ENCODE measurements at regions not wholly inside any gene's neighbourhood (a gene's known extent, or its start where the extent isn't known, plus 50 kb on each side); places are given as distances from the start of the nearest gene placed in this dataset.

DNA sequence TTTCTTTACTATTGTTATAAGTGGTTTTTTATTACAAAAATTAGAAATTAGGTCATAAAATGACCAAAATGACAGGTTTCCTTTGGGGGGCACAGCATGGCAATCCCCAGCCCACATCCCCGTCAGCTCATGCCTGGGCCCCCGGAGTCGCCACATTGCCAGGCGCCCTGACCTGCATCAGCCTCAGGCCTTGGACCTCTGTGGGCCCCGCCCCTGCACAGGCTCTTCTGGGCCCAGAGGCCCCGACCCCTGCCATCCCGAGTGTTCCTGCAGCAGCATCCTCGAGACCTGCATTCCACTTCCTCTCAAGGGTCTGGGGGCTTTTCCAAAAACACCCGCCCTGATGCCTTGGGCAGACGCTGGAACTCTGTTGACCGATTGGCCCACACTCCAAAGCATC, 391.1 kb upstream of the MGMT start:
- Histone ChIP-seq H3K4me3 (ENCODE audit: insufficient read depth, low read depth, low read length, poor library complexity, severe bottlenecking) (no peak overlapping the region), H3K4me1 (ENCODE audit: control insufficient read depth, insufficient read depth, low read length, poor library complexity, severe bottlenecking) (no peaks in the 10 kb centered on the region), H3K27ac (ENCODE audit: insufficient read depth, low read length, poor library complexity, severe bottlenecking) (no peak overlapping the region), H3K27me3 (replicated peaks; ENCODE audit: control insufficient read depth, insufficient read depth, low read length, poor library complexity, severe bottlenecking) (no peaks in the 10 kb centered on the region), H3K36me3 (ENCODE audit: control insufficient read depth, insufficient read depth, low read length) (no peaks in the 10 kb centered on the region), H3K9me3 (ENCODE audit: control insufficient read depth, low read length) (no peaks in the 10 kb centered on the region)
- DNase-seq, result no peak

DNA sequence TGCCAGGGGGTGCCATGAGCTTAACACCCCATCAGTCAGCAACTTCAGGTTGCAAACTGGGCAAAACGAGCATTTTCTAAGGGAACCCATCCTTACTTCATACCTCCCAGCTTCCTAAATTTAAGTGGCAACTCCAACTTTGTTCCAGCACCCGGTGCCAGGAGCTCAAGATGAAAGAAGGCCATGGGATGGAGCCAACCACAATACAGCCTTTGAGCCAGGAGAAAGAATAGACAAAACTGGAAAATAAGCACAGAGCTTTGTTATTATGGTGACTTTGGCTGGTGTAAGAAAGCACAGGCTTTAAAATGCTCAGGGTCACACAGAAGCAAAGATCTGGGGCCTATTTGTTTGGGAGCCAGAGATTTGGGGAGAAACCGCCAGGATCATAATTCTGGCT, 388.7 kb upstream of the MGMT start:
- Histone ChIP-seq H3K27ac (ENCODE audit: insufficient read depth, low read length, poor library complexity, severe bottlenecking) (no peak overlapping the region), H3K4me1 (ENCODE audit: control insufficient read depth, insufficient read depth, low read length, poor library complexity, severe bottlenecking) (no peaks in the 10 kb centered on the region), H3K27me3 (replicated peaks; ENCODE audit: control insufficient read depth, insufficient read depth, low read length, poor library complexity, severe bottlenecking) (no peaks in the 10 kb centered on the region), H3K36me3 (ENCODE audit: control insufficient read depth, insufficient read depth, low read length) (no peaks in the 10 kb centered on the region), H3K9me3 (ENCODE audit: control insufficient read depth, low read length) (no peaks in the 10 kb centered on the region), H3K4me3 (ENCODE audit: insufficient read depth, low read depth, low read length, poor library complexity, severe bottlenecking) (no peak overlapping the region)
- DNase-seq, result no peak

DNA sequence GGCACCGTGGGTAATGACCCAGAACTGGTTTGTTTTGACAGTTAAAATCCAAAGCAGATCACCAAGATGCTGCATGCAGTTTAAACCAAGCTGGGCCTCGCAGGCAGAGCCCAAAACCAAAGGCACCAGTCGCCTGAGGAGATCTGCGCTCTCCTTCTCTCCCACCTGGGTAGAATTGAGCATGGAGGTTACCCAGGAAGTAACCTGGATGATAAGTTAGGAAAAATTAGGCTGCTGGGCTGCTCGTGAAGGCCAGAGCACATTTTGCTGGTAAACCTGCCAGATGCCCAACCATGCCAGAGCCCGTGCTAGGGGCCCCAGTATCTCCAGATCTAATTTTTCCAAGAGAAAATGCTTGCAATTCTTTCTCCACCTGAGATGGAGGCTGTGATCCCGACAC, 388.3 kb upstream of the MGMT start:
- no peak for DNase-seq
- no peaks in the 10 kb centered on the region for H3K4me1 ChIP-seq (ENCODE audit: control insufficient read depth, insufficient read depth, low read length, poor library complexity, severe bottlenecking)
- no peaks in the 10 kb centered on the region for H3K36me3 ChIP-seq (ENCODE audit: control insufficient read depth, insufficient read depth, low read length)
- no peaks in the 10 kb centered on the region for H3K27me3 ChIP-seq (replicated peaks; ENCODE audit: control insufficient read depth, insufficient read depth, low read length, poor library complexity, severe bottlenecking)
- no peak overlapping the region for H3K27ac ChIP-seq (ENCODE audit: insufficient read depth, low read length, poor library complexity, severe bottlenecking)
- no peaks in the 10 kb centered on the region for H3K9me3 ChIP-seq (ENCODE audit: control insufficient read depth, low read length)
- H3K4me3 ChIP-seq (ENCODE audit: insufficient read depth, low read depth, low read length, poor library complexity, severe bottlenecking), result no peak overlapping the region

DNA sequence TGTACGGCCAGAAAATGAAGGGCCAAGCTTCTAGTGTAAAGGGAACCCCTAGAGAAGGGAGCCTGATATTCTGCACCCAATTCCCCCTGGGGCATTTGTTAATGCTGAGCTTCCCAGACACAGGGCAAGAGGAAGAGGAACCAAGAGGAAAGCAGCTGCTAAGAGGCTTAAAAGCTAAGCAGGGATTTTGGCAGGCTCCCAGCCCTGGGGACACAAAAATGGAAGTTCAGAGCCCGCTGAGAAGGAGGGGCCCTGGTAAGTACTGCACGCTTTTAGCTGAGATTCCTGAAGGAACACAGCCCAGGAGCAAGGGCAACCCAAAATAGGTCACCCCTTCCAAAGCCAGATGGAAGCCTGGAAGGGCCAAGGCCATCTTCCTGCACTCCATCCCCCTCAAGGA, 387.3 kb upstream of the MGMT start:
- Histone ChIP-seq H3K4me3 (ENCODE audit: insufficient read depth, low read depth, low read length, poor library complexity, severe bottlenecking) (no peak overlapping the region), H3K27ac (ENCODE audit: insufficient read depth, low read length, poor library complexity, severe bottlenecking) (no peak overlapping the region), H3K4me1 (ENCODE audit: control insufficient read depth, insufficient read depth, low read length, poor library complexity, severe bottlenecking) (no peaks in the 10 kb centered on the region), H3K9me3 (ENCODE audit: control insufficient read depth, low read length) (no peaks in the 10 kb centered on the region), H3K27me3 (replicated peaks; ENCODE audit: control insufficient read depth, insufficient read depth, low read length, poor library complexity, severe bottlenecking) (no peaks in the 10 kb centered on the region), H3K36me3 (ENCODE audit: control insufficient read depth, insufficient read depth, low read length) (no peaks in the 10 kb centered on the region)
- no peak for DNase-seq

DNA sequence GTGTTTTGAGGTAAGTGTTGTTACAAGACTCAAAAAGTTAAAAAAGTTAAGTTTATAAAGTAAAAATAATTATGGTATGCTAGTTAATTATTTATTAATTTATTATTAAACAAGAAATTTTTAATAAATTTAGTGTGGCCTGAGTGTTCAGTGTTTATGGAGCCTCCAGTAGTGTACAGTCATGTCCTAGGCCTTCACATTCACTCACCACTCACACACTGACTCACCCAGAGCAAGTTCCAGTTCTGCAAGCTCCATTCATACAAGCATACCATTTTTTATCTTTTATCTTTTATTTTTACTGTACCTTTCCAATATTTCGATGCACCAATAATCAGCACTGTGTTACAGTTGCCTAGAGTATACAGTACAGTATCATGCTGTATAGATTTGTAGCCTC, 381.2 kb upstream of the MGMT start:
- DNase-seq, result no peak
- no peaks in the 10 kb centered on the region for H3K4me1 ChIP-seq (ENCODE audit: control insufficient read depth, insufficient read depth, low read length, poor library complexity, severe bottlenecking)
- no peaks in the 10 kb centered on the region for H3K36me3 ChIP-seq (ENCODE audit: control insufficient read depth, insufficient read depth, low read length)
- no peak overlapping the region for H3K4me3 ChIP-seq (ENCODE audit: insufficient read depth, low read depth, low read length, poor library complexity, severe bottlenecking)
- no peak overlapping the region for H3K27ac ChIP-seq (ENCODE audit: insufficient read depth, low read length, poor library complexity, severe bottlenecking)
- H3K9me3 ChIP-seq (ENCODE audit: control insufficient read depth, low read length), result no peaks in the 10 kb centered on the region
- no peaks in the 10 kb centered on the region for H3K27me3 ChIP-seq (replicated peaks; ENCODE audit: control insufficient read depth, insufficient read depth, low read length, poor library complexity, severe bottlenecking)

DNA sequence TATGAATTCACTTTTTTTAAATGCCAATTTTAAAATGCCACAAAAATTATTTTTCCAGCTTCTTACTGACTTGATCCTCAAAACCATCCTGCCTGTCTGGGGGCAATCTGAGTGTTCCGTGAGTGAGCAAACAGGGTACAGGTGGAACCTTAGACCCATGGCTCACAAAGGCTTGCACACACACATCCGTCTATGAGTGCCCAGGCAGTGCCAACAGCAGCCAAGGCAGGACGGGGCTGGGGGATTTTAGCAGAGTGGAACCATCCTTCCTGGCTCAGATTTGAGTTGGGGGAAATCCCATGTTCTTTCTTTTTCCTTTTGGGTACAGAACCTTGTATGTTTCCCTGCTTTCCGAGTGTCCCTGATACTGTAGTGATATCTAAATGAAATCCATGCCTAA, 377.7 kb upstream of the MGMT start:
- Histone ChIP-seq H3K27ac (ENCODE audit: insufficient read depth, low read length, poor library complexity, severe bottlenecking) (no peak overlapping the region), H3K36me3 (ENCODE audit: control insufficient read depth, insufficient read depth, low read length) (no peaks in the 10 kb centered on the region)
- DNase-seq, result no peak

GRCh38 chr10:129090165-129090564, 376.9 kb upstream of the MGMT start:
- H3K4me1 ChIP-seq (ENCODE audit: control insufficient read depth, insufficient read depth, low read length, poor library complexity, severe bottlenecking), result no peaks in the 10 kb centered on the region
- H3K4me3 ChIP-seq (ENCODE audit: insufficient read depth, low read depth, low read length, poor library complexity, severe bottlenecking), result no peak overlapping the region
- DNase-seq, result no peak

More for the DNA sequence above, 377.7 kb upstream of the MGMT start:
- no peaks in the 10 kb centered on the region for H3K4me1 ChIP-seq (ENCODE audit: control insufficient read depth, insufficient read depth, low read length, poor library complexity, severe bottlenecking)
- no peaks in the 10 kb centered on the region for H3K9me3 ChIP-seq (ENCODE audit: control insufficient read depth, low read length)
- H3K27me3 ChIP-seq (replicated peaks; ENCODE audit: control insufficient read depth, insufficient read depth, low read length, poor library complexity, severe bottlenecking), result no peaks in the 10 kb centered on the region
- no peak overlapping the region for H3K4me3 ChIP-seq (ENCODE audit: insufficient read depth, low read depth, low read length, poor library complexity, severe bottlenecking)

GRCh38 chr10:129090618-129091366, 376.2 kb upstream of the MGMT start:
- no peaks in the 10 kb centered on the region for H3K27me3 ChIP-seq (replicated peaks; ENCODE audit: control insufficient read depth, insufficient read depth, low read length, poor library complexity, severe bottlenecking)
- no peaks in the 10 kb centered on the region for H3K36me3 ChIP-seq (ENCODE audit: control insufficient read depth, insufficient read depth, low read length)
- no peaks in the 10 kb centered on the region for H3K4me1 ChIP-seq (ENCODE audit: control insufficient read depth, insufficient read depth, low read length, poor library complexity, severe bottlenecking)
- no peak overlapping the region for H3K4me3 ChIP-seq (ENCODE audit: insufficient read depth, low read depth, low read length, poor library complexity, severe bottlenecking)
- no peak for DNase-seq
- H3K27ac ChIP-seq (ENCODE audit: insufficient read depth, low read length, poor library complexity, severe bottlenecking), result no peak overlapping the region
- no peaks in the 10 kb centered on the region for H3K9me3 ChIP-seq (ENCODE audit: control insufficient read depth, low read length)

More at GRCh38 chr10:129090165-129090564, 376.9 kb upstream of the MGMT start:
- no peaks in the 10 kb centered on the region for H3K9me3 ChIP-seq (ENCODE audit: control insufficient read depth, low read length)
- no peaks in the 10 kb centered on the region for H3K36me3 ChIP-seq (ENCODE audit: control insufficient read depth, insufficient read depth, low read length)
- no peaks in the 10 kb centered on the region for H3K27me3 ChIP-seq (replicated peaks; ENCODE audit: control insufficient read depth, insufficient read depth, low read length, poor library complexity, severe bottlenecking)
- no peak overlapping the region for H3K27ac ChIP-seq (ENCODE audit: insufficient read depth, low read length, poor library complexity, severe bottlenecking)

DNA sequence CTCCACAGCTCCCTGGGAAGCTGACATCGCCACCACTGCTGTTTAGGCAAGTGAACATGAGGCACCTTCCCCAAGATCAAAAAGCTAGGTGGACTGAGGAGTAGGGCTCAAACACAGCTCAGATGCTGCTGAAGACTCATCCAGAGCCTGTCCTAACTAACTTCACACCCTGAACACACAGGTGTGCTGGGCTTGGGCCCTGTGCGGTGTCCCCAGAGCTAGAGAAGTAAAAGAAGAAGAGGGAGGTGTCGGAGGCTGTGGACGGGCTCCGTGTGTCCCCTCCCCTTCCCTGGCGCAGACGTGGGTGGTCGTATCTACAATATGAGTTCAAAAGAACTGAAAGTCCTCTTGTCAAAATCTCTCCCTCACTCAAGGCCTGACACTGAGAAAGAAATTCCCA, 373.4 kb upstream of the MGMT start:
- no peak for DNase-seq
- Histone ChIP-seq H3K27me3 (replicated peaks; ENCODE audit: control insufficient read depth, insufficient read depth, low read length, poor library complexity, severe bottlenecking) (no peaks in the 10 kb centered on the region), H3K4me1 (ENCODE audit: control insufficient read depth, insufficient read depth, low read length, poor library complexity, severe bottlenecking) (no peaks in the 10 kb centered on the region), H3K9me3 (ENCODE audit: control insufficient read depth, low read length) (no peaks in the 10 kb centered on the region), H3K27ac (ENCODE audit: insufficient read depth, low read length, poor library complexity, severe bottlenecking) (no peak overlapping the region), H3K36me3 (ENCODE audit: control insufficient read depth, insufficient read depth, low read length) (no peaks in the 10 kb centered on the region), H3K4me3 (ENCODE audit: insufficient read depth, low read depth, low read length, poor library complexity, severe bottlenecking) (no peak overlapping the region)

DNA sequence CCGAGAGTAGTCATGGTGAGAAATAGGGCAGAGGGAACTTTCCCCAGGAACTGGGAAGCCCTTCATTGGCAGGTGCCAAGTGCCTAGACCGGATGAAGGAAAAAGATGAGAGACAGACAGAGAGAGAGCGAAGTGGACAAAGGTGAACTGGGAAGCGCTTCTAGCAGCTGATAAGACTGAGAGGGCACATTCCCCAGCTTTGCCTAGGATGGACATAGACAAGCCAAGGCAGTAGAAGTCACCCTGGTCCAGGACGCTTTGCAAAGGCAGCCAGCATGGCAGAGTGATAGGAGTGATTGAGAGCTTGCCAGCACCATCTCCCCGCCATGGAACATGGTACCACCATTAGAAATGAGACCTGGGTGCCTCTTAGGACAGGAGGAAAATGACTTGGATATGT, 372.8 kb upstream of the MGMT start:
- Histone ChIP-seq H3K27ac (ENCODE audit: insufficient read depth, low read length, poor library complexity, severe bottlenecking) (no peak overlapping the region), H3K9me3 (ENCODE audit: control insufficient read depth, low read length) (no peaks in the 10 kb centered on the region)
- no peak for DNase-seq

More for the DNA sequence above, 372.8 kb upstream of the MGMT start:
- H3K4me1 ChIP-seq (ENCODE audit: control insufficient read depth, insufficient read depth, low read length, poor library complexity, severe bottlenecking), result no peaks in the 10 kb centered on the region
- no peaks in the 10 kb centered on the region for H3K27me3 ChIP-seq (replicated peaks; ENCODE audit: control insufficient read depth, insufficient read depth, low read length, poor library complexity, severe bottlenecking)
- H3K36me3 ChIP-seq (ENCODE audit: control insufficient read depth, insufficient read depth, low read length), result no peaks in the 10 kb centered on the region
- no peak overlapping the region for H3K4me3 ChIP-seq (ENCODE audit: insufficient read depth, low read depth, low read length, poor library complexity, severe bottlenecking)
